GM18505 (cell line): ENCODE measurements at regions not wholly inside any gene's neighbourhood (a gene's known extent, or its start where the extent isn't known, plus 50 kb on each side); places are given as distances from the start of the nearest gene placed in this dataset.

ENCODE experiments used
- ATAC-seq: cut with Tn5 transposase; IDR thresholded peaks from one replicate; pipeline ENCODE4 v1.9.1; 2021; ENCODE audit not compliant: unreplicated experiment
- POLR2A ChIP-seq: IDR thresholded peaks from 4 replicates; pipeline ENCODE4 v1.6.1; 2011; ENCODE audit warnings: borderline replicate concordance; ENCODE audit not compliant: insufficient read depth, insufficient read length; ENCODE audit errors: extremely low read depth

GRCh38 chr7:41633690-41634089, 69.2 kb downstream of the INHBA start:
- no peak for TF ChIP-seq POLR2A
- no peak for ATAC-seq

- TF ChIP-seq POLR2A = no peak
- peak; percentile 89 for ATAC-seq
Observed at GRCh38 chr7:41630741-41631140, 72.1 kb downstream of the INHBA start.

- TF ChIP-seq POLR2A = no peak
- ATAC-seq = no peak
Observed at GRCh38 chr7:41629711-41630111, 73.2 kb downstream of the INHBA start.

- TF ChIP-seq POLR2A = no peak
- no peak for ATAC-seq
Observed at GRCh38 chr7:41628901-41629300, 74.0 kb downstream of the INHBA start.

- ATAC-seq = no peak
- TF ChIP-seq POLR2A = no peak
Observed at GRCh38 chr7:41627645-41628298, 75.1 kb downstream of the INHBA start.

GRCh38 chr7:41624818-41625217, 78.1 kb downstream of the INHBA start:
- ATAC-seq = no peak
- TF ChIP-seq POLR2A = no peak

- no peak for TF ChIP-seq POLR2A
- no peak for ATAC-seq
Observed at GRCh38 chr7:41621953-41622831, 80.7 kb downstream of the INHBA start.

- TF ChIP-seq POLR2A = no peak
- ATAC-seq = no peak
Observed at GRCh38 chr7:41617987-41618386, 84.9 kb downstream of the INHBA start.

- no peak for ATAC-seq
- no peak for TF ChIP-seq POLR2A
Observed at GRCh38 chr7:41612798-41613197, 90.1 kb downstream of the INHBA start.

GRCh38 chr7:41612386-41612785, 90.5 kb downstream of the INHBA start:
- no peak for ATAC-seq

GRCh38 chr7:41608447-41608846, 94.4 kb downstream of the INHBA start:
- TF ChIP-seq POLR2A = no peak
- ATAC-seq = no peak

More at GRCh38 chr7:41612386-41612785, 90.5 kb downstream of the INHBA start:
- no peak for TF ChIP-seq POLR2A

- TF ChIP-seq POLR2A = no peak
- no peak for ATAC-seq
Observed at GRCh38 chr7:41603985-41604384, 98.9 kb downstream of the INHBA start.

- no peak for TF ChIP-seq POLR2A
- no peak for ATAC-seq
Observed at GRCh38 chr7:41599760-41600159, 103.1 kb downstream of the INHBA start.

GRCh38 chr7:41592794-41593193, 110.1 kb downstream of the INHBA start:
- no peak for ATAC-seq

More at GRCh38 chr7:41592794-41593193, 110.1 kb downstream of the INHBA start:
- no peak for TF ChIP-seq POLR2A
